Uterus (tissue), 3 donors: ENCODE measurements at regions not wholly inside any gene's neighbourhood (a gene's known extent, or its start where the extent isn't known, plus 50 kb on each side); places are given as distances from the start of the nearest gene placed in this dataset.

Experiments
- DNase-seq, 2 donors: peaks; one replicate each; pipeline ENCODE4 v3.0.0-alpha.2; 2019 to 2020
- H3K27ac ChIP-seq, 2 donors: fragments of 200-600 bp; sonication (generic); 1 replicate in 1 of 2; 2 replicates in 1 of 2; pipeline ENCODE4 v1.5.1; 2016 to 2018
- H3K27me3 ChIP-seq, 2 donors: fragments of 200-600 bp; sonication (generic); one replicate each; pipeline ENCODE4 v1.5.1; 2018 to 2019; ENCODE audit warnings: control low read depth in 1 of 2
- H3K36me3 ChIP-seq, 2 donors: fragments of 200-600 bp; sonication (generic); one replicate each; pipeline ENCODE4 v1.5.1; 2019; ENCODE audit warnings: control low read depth in 1 of 2
- H3K4me1 ChIP-seq, 2 donors: fragments of 200-600 bp; sonication (generic); one replicate each; pipeline ENCODE4 v1.5.1; 2018 to 2019; ENCODE audit warnings: control low read depth in 1 of 2
- H3K4me3 ChIP-seq, 2 donors: fragments of 200-600 bp; sonication (generic); 1 replicate in 1 of 2; 2 replicates in 1 of 2; pipeline ENCODE4 v1.5.1; 2018 to 2019; ENCODE audit warnings: mild to moderate bottlenecking in 1 of 2
- H3K9me3 ChIP-seq, 2 donors: fragments of 200-600 bp; sonication (generic); one replicate each; pipeline ENCODE4 v1.5.1; 2019; ENCODE audit warnings: control low read depth in 1 of 2
- CTCF ChIP-seq, 4 experiments: fragments of 200-600 bp in 2 of 4; fragments of 450-650 bp in 2 of 4; sonication (generic) in 2 of 4; IDR thresholded peaks; one replicate each; pipeline ENCODE4 v1.5.1; 2016 to 2019; ENCODE audit warnings: antibody characterized with exemption in 4 of 4, mild to moderate bottlenecking in 2 of 4, moderate library complexity in 1 of 4
- POLR2A ChIP-seq, 2 donors: fragments of 450-650 bp; IDR thresholded peaks; one replicate each; pipeline ENCODE4 v1.6.1; 2016; ENCODE audit warnings: antibody characterized with exemption in 2 of 2, mild to moderate bottlenecking in 1 of 2, moderate library complexity in 1 of 2
- intact Hi-C: fragments of 100-400 bp; cut with DNase I; formaldehyde crosslinking; loops from one replicate; pipeline ENCODE4 v1.15.1; 2023; ENCODE audit warnings: low total_unique reads
- donor health status: DM: yes; HTN: yes; CAD: no.

- Histone ChIP-seq H3K4me3 (no peak overlapping the region), H3K27ac (no peak overlapping the region), H3K9me3 (no peaks in the 10 kb centered on the region), H3K4me1 (no peaks in the 10 kb centered on the region), H3K36me3 (no peaks in the 10 kb centered on the region), H3K27me3 (no peaks in the 10 kb centered on the region)
- no peak for DNase-seq
- TF ChIP-seq CTCF (IDR thresholded peaks at IDR 0.05) (no peak), POLR2A (IDR thresholded peaks at IDR 0.05) (no peak)
- intact Hi-C loops, result no loop called here
Measured at GRCh38 chr6:11284996-11285395, 52.5 kb upstream of the NEDD9 start.

DNA sequence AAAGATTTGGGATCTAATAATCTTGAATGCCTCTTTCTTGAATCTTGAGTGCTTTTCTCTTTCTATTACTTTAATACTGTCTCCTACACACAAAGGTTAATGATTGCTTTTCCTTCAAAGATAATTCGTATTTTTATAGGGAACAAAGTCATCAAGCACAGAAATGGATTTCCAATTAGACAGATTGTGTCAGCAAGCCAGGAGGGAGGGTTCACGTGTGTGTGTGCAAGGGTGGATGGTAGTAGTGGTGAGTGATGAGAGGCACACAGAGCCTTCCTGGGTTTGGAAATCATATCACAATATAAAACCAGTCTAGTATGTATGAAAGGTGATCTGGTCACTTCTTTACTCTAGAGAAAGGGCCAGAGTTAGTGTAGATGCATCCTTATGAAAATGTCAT, 51.2 kb upstream of the NEDD9 start:
- no peak for TF ChIP-seq CTCF (IDR thresholded peaks at IDR 0.05)
- Histone ChIP-seq H3K4me1 (no peaks in the 10 kb centered on the region), H3K9me3 (no peaks in the 10 kb centered on the region), H3K36me3 (no peaks in the 10 kb centered on the region), H3K27ac (no peak overlapping the region), H3K27me3 (no peaks in the 10 kb centered on the region), H3K4me3 (no peak overlapping the region)
- intact Hi-C loops, result no loop called here
- DNase-seq, result no peak

DNA sequence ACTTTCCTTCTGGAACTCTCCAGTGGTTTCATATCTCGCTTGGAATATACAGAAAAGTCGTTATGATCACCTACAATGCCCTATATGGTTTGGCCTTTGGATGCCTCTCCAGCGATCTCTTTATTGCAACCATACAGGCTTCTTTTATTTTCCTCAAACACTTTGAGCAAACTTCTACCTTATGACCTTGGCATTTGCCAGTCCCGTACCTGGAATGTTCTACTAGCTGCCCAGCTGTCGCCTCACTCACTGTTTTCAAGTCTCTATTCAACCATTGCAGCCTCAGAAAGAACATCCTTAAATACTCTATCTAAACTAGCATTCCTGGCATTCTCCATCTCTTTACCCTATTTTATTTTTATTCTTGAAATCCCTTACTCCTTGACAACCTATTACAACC, 50.4 kb upstream of the NEDD9 start:
- H3K27ac ChIP-seq, result no peak overlapping the region
- H3K4me3 ChIP-seq, result no peak overlapping the region
- H3K27me3 ChIP-seq, result no peaks in the 10 kb centered on the region
- no peaks in the 10 kb centered on the region for H3K9me3 ChIP-seq
- intact Hi-C loops, result no loop called here
- H3K36me3 ChIP-seq, result no peaks in the 10 kb centered on the region
- no peak for DNase-seq
- TF ChIP-seq POLR2A (IDR thresholded peaks at IDR 0.05) (no peak), CTCF (IDR thresholded peaks at IDR 0.05) (no peak)
- H3K4me1 ChIP-seq, result no peaks in the 10 kb centered on the region
